Upper lobe of right lung (tissue), 1 donor: ENCODE measurements at regions not wholly inside any gene's neighbourhood (a gene's known extent, or its start where the extent isn't known, plus 50 kb on each side); places are given as distances from the start of the nearest gene placed in this dataset.

Source experiments
- ATAC-seq: fragments of 200-7000 bp; cut with Tn5 transposase; one replicate; pipeline ENCODE4 v1.9.1; 2020; ENCODE audit warnings: mild to moderate bottlenecking, moderate library complexity
- DNase-seq: peaks from one replicate; pipeline ENCODE4 v3.0.0-alpha.2; 2020
- H3K27ac ChIP-seq: fragments of 200-600 bp; one replicate; pipeline ENCODE4 v1.8.0; 2022
- H3K27me3 ChIP-seq: fragments of 200-600 bp; one replicate; pipeline ENCODE4 v1.8.0; 2022; ENCODE audit warnings: mild to moderate bottlenecking
- H3K36me3 ChIP-seq: fragments of 200-600 bp; one replicate; pipeline ENCODE4 v1.8.0; 2022
- H3K4me1 ChIP-seq: fragments of 200-600 bp; one replicate; pipeline ENCODE4 v1.8.0; 2022
- H3K4me3 ChIP-seq: fragments of 200-600 bp; one replicate; pipeline ENCODE4 v1.8.0; 2022; ENCODE audit warnings: mild to moderate bottlenecking
- H3K9me3 ChIP-seq: fragments of 200-600 bp; one replicate; pipeline ENCODE4 v1.8.0; 2022
- CTCF ChIP-seq: fragments of 200-600 bp; IDR thresholded peaks from one replicate; pipeline ENCODE4 v1.8.0; 2022; ENCODE audit warnings: antibody characterized with exemption
- intact Hi-C: fragments of 100-400 bp; cut with DNase I; formaldehyde crosslinking; loops from one replicate; pipeline ENCODE4 v1.11.0; 2022
- donor health status: DM: no; HTN: yes; CAD: no; lungs with severe emphysema.

DNA sequence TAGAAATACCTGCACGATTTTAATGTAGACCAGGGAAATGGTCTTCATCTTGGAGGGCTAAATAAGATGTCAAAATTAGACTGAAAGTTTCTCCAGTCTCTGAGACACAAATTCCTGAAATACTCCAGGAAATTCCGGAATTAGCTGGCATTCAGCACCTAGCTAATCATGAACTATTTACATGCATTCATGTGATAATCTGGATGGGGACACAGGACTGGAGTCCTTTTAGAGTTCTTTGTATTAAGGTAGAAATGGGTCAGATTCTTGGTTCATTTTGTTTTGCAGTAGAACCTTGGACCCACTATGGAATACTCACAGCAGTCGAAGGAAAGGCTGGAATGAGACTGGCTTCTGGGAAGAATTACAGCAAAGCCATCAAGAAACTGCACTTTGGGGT lies 65.3 kb upstream of the MDFIC start:
- intact Hi-C loops, result no loop called here
- no peaks in the 10 kb centered on the region for H3K4me1 ChIP-seq
- no peak for DNase-seq
- no peaks in the 10 kb centered on the region for H3K36me3 ChIP-seq
- ATAC-seq, result no peak
- TF ChIP-seq CTCF, result no peak
- no peak overlapping the region for H3K27ac ChIP-seq
- H3K9me3 ChIP-seq, result no peaks in the 10 kb centered on the region
- no peak overlapping the region for H3K4me3 ChIP-seq
- no peaks in the 10 kb centered on the region for H3K27me3 ChIP-seq

DNA sequence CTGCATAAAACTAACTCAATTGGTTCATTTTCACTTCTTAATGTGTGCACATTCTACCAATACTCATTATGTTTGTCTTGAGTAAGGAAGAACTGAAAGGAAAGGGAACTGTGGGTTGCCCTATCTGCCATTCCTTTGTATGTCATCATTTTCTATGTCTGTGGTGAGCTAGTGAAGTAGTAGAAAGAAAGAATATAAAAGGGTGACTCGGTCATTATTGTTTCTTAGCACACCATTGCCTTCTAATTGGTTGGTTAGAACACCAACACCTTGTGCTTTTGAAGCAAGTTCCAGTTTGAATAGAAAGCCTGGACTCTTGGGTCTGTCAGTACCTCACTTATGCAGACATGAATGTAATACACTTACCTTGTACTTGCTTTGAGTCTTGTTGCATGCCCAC lies 64.3 kb upstream of the MDFIC start:
- ATAC-seq, result no peak
- TF ChIP-seq CTCF, result no peak
- Histone ChIP-seq H3K4me1 (no peaks in the 10 kb centered on the region), H3K36me3 (no peaks in the 10 kb centered on the region), H3K27ac (no peak overlapping the region), H3K4me3 (no peak overlapping the region), H3K27me3 (no peaks in the 10 kb centered on the region), H3K9me3 (no peaks in the 10 kb centered on the region)
- intact Hi-C loops, result no loop called here
- DNase-seq, result no peak

- H3K27me3 ChIP-seq, result no peaks in the 10 kb centered on the region
- intact Hi-C loops, result no loop called here
These were observed 62.4 kb upstream of the MDFIC start for GRCh38 chr7:114859477-114859876.

DNA sequence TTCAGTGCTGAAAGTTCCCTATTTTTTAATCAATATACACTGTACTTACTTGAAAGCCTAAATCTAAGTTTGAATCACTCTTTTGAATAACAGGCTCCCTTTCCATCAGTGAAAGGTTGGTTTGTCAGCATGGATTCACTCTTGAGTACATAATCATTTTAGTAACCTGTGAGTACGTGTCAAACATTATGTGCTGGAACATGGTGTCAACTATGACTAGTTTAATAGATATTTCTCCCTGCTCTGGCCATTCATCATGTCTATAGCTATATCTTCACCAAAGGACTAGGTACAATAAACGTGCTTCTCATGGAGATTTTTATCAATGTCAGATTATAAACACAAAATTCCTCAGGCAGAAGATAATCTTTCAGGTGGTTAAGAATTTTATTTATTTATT lies 61.7 kb upstream of the MDFIC start:
- no peaks in the 10 kb centered on the region for H3K36me3 ChIP-seq

More at GRCh38 chr7:114859477-114859876, 62.4 kb upstream of the MDFIC start:
- Histone ChIP-seq H3K4me3 (no peak overlapping the region), H3K9me3 (no peaks in the 10 kb centered on the region), H3K36me3 (no peaks in the 10 kb centered on the region), H3K27ac (no peak overlapping the region), H3K4me1 (no peaks in the 10 kb centered on the region)
- ATAC-seq (no peak), DNase-seq (no peak)
- no peak for TF ChIP-seq CTCF

GRCh38 chr7:114862406-114862805 lies 59.5 kb upstream of the MDFIC start:
- Histone ChIP-seq H3K27me3 (no peaks in the 10 kb centered on the region), H3K9me3 (no peaks in the 10 kb centered on the region), H3K4me3 (no peak overlapping the region), H3K36me3 (no peaks in the 10 kb centered on the region), H3K27ac (no peak overlapping the region), H3K4me1 (no peaks in the 10 kb centered on the region)
- DNase-seq, result no peak
- no peak for ATAC-seq
- intact Hi-C loops, result no loop called here
- TF ChIP-seq CTCF, result no peak

More for the DNA sequence above, 61.7 kb upstream of the MDFIC start:
- DNase-seq, result no peak
- Histone ChIP-seq H3K9me3 (no peaks in the 10 kb centered on the region), H3K27ac (no peak overlapping the region), H3K4me3 (no peak overlapping the region), H3K4me1 (no peaks in the 10 kb centered on the region), H3K27me3 (no peaks in the 10 kb centered on the region)
- no peak for TF ChIP-seq CTCF
- no peak for ATAC-seq
- intact Hi-C loops, result no loop called here

- DNase-seq, result no peak
- no peaks in the 10 kb centered on the region for H3K36me3 ChIP-seq
- no peak overlapping the region for H3K4me3 ChIP-seq
- TF ChIP-seq CTCF, result no peak
- no peaks in the 10 kb centered on the region for H3K27me3 ChIP-seq
- ATAC-seq, result no peak
- H3K9me3 ChIP-seq, result no peaks in the 10 kb centered on the region
- intact Hi-C loops, result no loop called here
- no peaks in the 10 kb centered on the region for H3K4me1 ChIP-seq
- no peak overlapping the region for H3K27ac ChIP-seq
These were observed 57.6 kb upstream of the MDFIC start for GRCh38 chr7:114864278-114864677.
